Liver (tissue), 7 donors: ENCODE measurements at regions not wholly inside any gene's neighbourhood (a gene's known extent, or its start where the extent isn't known, plus 50 kb on each side); places are given as distances from the start of the nearest gene placed in this dataset.

ENCODE experiments used
- DNase-seq: peaks from one replicate; pipeline ENCODE4 v3.0.0-alpha.2; 2017; ENCODE audit warnings: low spot score
- H3K27ac ChIP-seq, 2 donors: one replicate each; pipeline ENCODE4 v1.7.0; 2013; ENCODE audit warnings: inconsistent platforms in 2 of 2, low read length in 2 of 2, control low read depth in 1 of 2, low read depth in 1 of 2, mild to moderate bottlenecking in 1 of 2
- H3K27me3 ChIP-seq, 4 donors: one replicate each; pipeline versions ENCODE4 v1.6.1 to v1.7.0; 2013; ENCODE audit warnings: low read length in 3 of 4, inconsistent platforms in 1 of 4, mild to moderate bottlenecking in 1 of 4, moderate library complexity in 1 of 4; ENCODE audit not compliant: control insufficient read depth in 4 of 4, insufficient read depth in 4 of 4
- H3K36me3 ChIP-seq, 4 donors: one replicate each; pipeline versions ENCODE4 v1.6.1 to v1.7.0; 2013; ENCODE audit warnings: low read length in 3 of 4, mild to moderate bottlenecking in 3 of 4, low read depth in 1 of 4, moderate library complexity in 1 of 4; ENCODE audit not compliant: control insufficient read depth in 4 of 4, insufficient read depth in 3 of 4
- H3K4me1 ChIP-seq, 4 donors: one replicate each; pipeline versions ENCODE4 v1.6.1 to v1.7.0; 2013; ENCODE audit warnings: low read length in 3 of 4, mild to moderate bottlenecking in 3 of 4, moderate library complexity in 1 of 4; ENCODE audit not compliant: control insufficient read depth in 4 of 4, insufficient read depth in 4 of 4
- H3K4me3 ChIP-seq, 3 donors: one replicate each; pipeline versions ENCODE4 v1.6.1 to v1.7.0; 2013; ENCODE audit warnings: low read length in 3 of 3, control low read depth in 1 of 3, low read depth in 1 of 3, mild to moderate bottlenecking in 1 of 3
- H3K9ac ChIP-seq, 2 donors: one replicate each; pipeline ENCODE4 v1.7.0; 2013; ENCODE audit warnings: low read length in 2 of 2, mild to moderate bottlenecking in 2 of 2, moderate library complexity in 2 of 2, control low read depth in 1 of 2, low read depth in 1 of 2
- H3K9me3 ChIP-seq, 4 donors: one replicate each; pipeline versions ENCODE4 v1.6.1 to v1.7.0; 2013; ENCODE audit warnings: low read length in 3 of 4; ENCODE audit not compliant: control insufficient read depth in 4 of 4
- EGR1 ChIP-seq, 2 donors: IDR thresholded peaks; 2 replicates each; pipeline ENCODE4 v1.6.1; 2016 to 2018; ENCODE audit warnings: antibody characterized with exemption in 2 of 2, low read depth in 2 of 2
- FOXA2 ChIP-seq: IDR thresholded peaks from 2 replicates; pipeline ENCODE4 v1.6.1; 2016; ENCODE audit warnings: antibody characterized with exemption
- GABPA ChIP-seq, 2 donors: IDR thresholded peaks in 1 of 2; conservative IDR thresholded peaks in 1 of 2; 2 replicates each; pipeline ENCODE4 v1.6.1; 2016; ENCODE audit warnings: antibody characterized with exemption in 2 of 2, mild to moderate bottlenecking in 1 of 2, moderate library complexity in 1 of 2
- JUND ChIP-seq, 2 donors: IDR thresholded peaks; 2 replicates each; pipeline ENCODE4 v1.6.1; 2016; ENCODE audit warnings: antibody characterized with exemption in 2 of 2
- MAX ChIP-seq: IDR thresholded peaks from 2 replicates; pipeline ENCODE4 v1.6.1; 2016; ENCODE audit warnings: antibody characterized with exemption
- NR2F2 ChIP-seq: IDR thresholded peaks from 2 replicates; pipeline ENCODE4 v1.6.1; 2016; ENCODE audit warnings: antibody characterized with exemption
- RAD21 ChIP-seq, 2 donors: IDR thresholded peaks; 2 replicates each; pipeline ENCODE4 v1.6.1; 2016; ENCODE audit warnings: antibody characterized with exemption in 2 of 2, mild to moderate bottlenecking in 2 of 2
- RXRA ChIP-seq, 2 donors: IDR thresholded peaks; 2 replicates each; pipeline ENCODE4 v1.6.1; 2017 to 2018; ENCODE audit warnings: antibody characterized with exemption in 2 of 2, mild to moderate bottlenecking in 1 of 2
- SP1 ChIP-seq: IDR thresholded peaks from 2 replicates; pipeline ENCODE4 v1.6.1; 2018; ENCODE audit warnings: antibody characterized with exemption, mild to moderate bottlenecking
- TAF1 ChIP-seq: conservative IDR thresholded peaks from 2 replicates; pipeline ENCODE4 v1.6.1; 2016; ENCODE audit warnings: antibody characterized with exemption, mild to moderate bottlenecking
- YY1 ChIP-seq: IDR thresholded peaks from 2 replicates; pipeline ENCODE4 v1.6.1; 2016; ENCODE audit warnings: antibody characterized with exemption, mild to moderate bottlenecking
- WGBS: extraction: QIAGEN DNeasy Blood & Tissue Kit; methylation state at CpG from one replicate; pipeline ENCODE4 v1.1.7; 2013; 5-methylcytosine and 5-hydroxymethylcytosine counted together
- TF ChIP-seq, protein P1 (sequence below): IDR thresholded peaks from 2 replicates; pipeline ENCODE4 v1.6.1; 2016; ENCODE audit warnings: antibody characterized with exemption
- TF ChIP-seq, protein P2 (sequence below): IDR thresholded peaks from 2 replicates; pipeline ENCODE4 v1.6.1; 2016; ENCODE audit warnings: antibody characterized with exemption
- TF ChIP-seq, protein P3 (sequence below): IDR thresholded peaks from 2 replicates; pipeline ENCODE4 v1.6.1; 2016; ENCODE audit warnings: antibody characterized with exemption, mild to moderate bottlenecking
- donor health status: healthy.
- donor health status: healthy.
- donor health status: healthy.
- donor health status: healthy.

DNA sequence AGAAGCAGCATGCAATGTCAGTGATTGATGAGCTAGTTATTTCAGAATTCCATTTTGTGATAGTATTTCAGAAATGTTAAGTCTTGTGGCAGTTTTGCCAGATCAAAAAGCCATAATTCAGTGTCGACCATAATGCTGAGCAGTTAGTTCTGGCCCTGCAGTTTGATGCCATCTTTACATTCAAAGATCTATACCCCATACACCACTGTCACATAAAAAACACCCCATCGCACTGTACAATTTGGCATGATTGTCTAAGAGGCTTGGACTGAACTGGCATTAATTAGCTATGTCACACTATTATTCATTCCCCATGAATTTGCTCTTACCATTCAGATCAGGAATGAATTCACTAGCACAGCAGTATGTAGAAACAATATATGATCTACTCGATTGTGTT, 127.7 kb upstream of the EPHA3 start:
- Histone ChIP-seq H3K27ac (no peak overlapping the region), H3K27me3 (no peaks in the 10 kb centered on the region), H3K9me3 (no peaks in the 10 kb centered on the region), H3K4me1 (no peaks in the 10 kb centered on the region), H3K4me3 (no peak overlapping the region), H3K36me3 (no peaks in the 10 kb centered on the region), H3K9ac (no peak overlapping the region)
- no peak for DNase-seq
- TF ChIP-seq MAX (no peak), NR2F2 (no peak)
- 70% methylated on average over 3 of the region's 3 CpGs for WGBS

- 79% methylated on average over 1 of the region's 1 CpG for WGBS
- Histone ChIP-seq H3K27me3 (no peaks in the 10 kb centered on the region), H3K9ac (no peak overlapping the region), H3K4me3 (no peak overlapping the region), H3K4me1 (no peaks in the 10 kb centered on the region), H3K9me3 (no peaks in the 10 kb centered on the region), H3K27ac (no peak overlapping the region), H3K36me3 (no peaks in the 10 kb centered on the region)
- TF ChIP-seq NR2F2 (no peak), YY1 (no peak), FOXA2 (no peak), GABPA (IDR thresholded peaks at IDR 0.05 in 1 of 2, conservative IDR thresholded peaks at IDR 0.05 in 1 of 2) (no peak), EGR1 (IDR thresholded peaks at IDR 0.05; ENCODE audit: low read depth in 2 of 2) (no peak), JUND (IDR thresholded peaks at IDR 0.05) (no peak)
- no peak for DNase-seq
Measured at GRCh38 chr3:88983458-88983857, 124.0 kb upstream of the EPHA3 start.

- DNase-seq = no peak
- 74% methylated on average over 2 of the region's 2 CpGs for WGBS
- H3K36me3 ChIP-seq = no peaks in the 10 kb centered on the region
- no peaks in the 10 kb centered on the region for H3K4me1 ChIP-seq
- no peaks in the 10 kb centered on the region for H3K9me3 ChIP-seq
- H3K4me3 ChIP-seq = no peak overlapping the region
- H3K9ac ChIP-seq = no peak overlapping the region
- TF ChIP-seq, protein P1, sequence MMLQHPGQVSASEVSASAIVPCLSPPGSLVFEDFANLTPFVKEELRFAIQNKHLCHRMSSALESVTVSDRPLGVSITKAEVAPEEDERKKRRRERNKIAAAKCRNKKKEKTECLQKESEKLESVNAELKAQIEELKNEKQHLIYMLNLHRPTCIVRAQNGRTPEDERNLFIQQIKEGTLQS = no peak
- TF ChIP-seq SP1 = no peak
- TF ChIP-seq TAF1 = no peak
- TF ChIP-seq, protein P2, sequence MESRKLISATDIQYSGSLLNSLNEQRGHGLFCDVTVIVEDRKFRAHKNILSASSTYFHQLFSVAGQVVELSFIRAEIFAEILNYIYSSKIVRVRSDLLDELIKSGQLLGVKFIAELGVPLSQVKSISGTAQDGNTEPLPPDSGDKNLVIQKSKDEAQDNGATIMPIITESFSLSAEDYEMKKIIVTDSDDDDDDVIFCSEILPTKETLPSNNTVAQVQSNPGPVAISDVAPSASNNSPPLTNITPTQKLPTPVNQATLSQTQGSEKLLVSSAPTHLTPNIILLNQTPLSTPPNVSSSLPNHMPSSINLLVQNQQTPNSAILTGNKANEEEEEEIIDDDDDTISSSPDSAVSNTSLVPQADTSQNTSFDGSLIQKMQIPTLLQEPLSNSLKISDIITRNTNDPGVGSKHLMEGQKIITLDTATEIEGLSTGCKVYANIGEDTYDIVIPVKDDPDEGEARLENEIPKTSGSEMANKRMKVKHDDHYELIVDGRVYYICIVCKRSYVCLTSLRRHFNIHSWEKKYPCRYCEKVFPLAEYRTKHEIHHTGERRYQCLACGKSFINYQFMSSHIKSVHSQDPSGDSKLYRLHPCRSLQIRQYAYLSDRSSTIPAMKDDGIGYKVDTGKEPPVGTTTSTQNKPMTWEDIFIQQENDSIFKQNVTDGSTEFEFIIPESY = no peak
- TF ChIP-seq RXRA (IDR thresholded peaks at IDR 0.05) = no peak
- TF ChIP-seq, protein P3, sequence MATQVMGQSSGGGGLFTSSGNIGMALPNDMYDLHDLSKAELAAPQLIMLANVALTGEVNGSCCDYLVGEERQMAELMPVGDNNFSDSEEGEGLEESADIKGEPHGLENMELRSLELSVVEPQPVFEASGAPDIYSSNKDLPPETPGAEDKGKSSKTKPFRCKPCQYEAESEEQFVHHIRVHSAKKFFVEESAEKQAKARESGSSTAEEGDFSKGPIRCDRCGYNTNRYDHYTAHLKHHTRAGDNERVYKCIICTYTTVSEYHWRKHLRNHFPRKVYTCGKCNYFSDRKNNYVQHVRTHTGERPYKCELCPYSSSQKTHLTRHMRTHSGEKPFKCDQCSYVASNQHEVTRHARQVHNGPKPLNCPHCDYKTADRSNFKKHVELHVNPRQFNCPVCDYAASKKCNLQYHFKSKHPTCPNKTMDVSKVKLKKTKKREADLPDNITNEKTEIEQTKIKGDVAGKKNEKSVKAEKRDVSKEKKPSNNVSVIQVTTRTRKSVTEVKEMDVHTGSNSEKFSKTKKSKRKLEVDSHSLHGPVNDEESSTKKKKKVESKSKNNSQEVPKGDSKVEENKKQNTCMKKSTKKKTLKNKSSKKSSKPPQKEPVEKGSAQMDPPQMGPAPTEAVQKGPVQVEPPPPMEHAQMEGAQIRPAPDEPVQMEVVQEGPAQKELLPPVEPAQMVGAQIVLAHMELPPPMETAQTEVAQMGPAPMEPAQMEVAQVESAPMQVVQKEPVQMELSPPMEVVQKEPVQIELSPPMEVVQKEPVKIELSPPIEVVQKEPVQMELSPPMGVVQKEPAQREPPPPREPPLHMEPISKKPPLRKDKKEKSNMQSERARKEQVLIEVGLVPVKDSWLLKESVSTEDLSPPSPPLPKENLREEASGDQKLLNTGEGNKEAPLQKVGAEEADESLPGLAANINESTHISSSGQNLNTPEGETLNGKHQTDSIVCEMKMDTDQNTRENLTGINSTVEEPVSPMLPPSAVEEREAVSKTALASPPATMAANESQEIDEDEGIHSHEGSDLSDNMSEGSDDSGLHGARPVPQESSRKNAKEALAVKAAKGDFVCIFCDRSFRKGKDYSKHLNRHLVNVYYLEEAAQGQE = no peak
- TF ChIP-seq RAD21 (IDR thresholded peaks at IDR 0.05) = no peak
- TF ChIP-seq JUND (IDR thresholded peaks at IDR 0.05) = no peak
- no peak overlapping the region for H3K27ac ChIP-seq
- H3K27me3 ChIP-seq = no peaks in the 10 kb centered on the region
Measured at GRCh38 chr3:88984256-88984655, 123.2 kb upstream of the EPHA3 start.
